Loucy (cell line): ENCODE measurements at regions not wholly inside any gene's neighbourhood (a gene's known extent, or its start where the extent isn't known, plus 50 kb on each side); places are given as distances from the start of the nearest gene placed in this dataset.

Source experiments
- H2AFZ ChIP-seq: fragments of 200-600 bp; sonication (generic); 2 replicates; pipeline ENCODE4 v1.6.0; 2016; ENCODE audit warnings: antibody characterized with exemption, mild to moderate bottlenecking, low read length, moderate library complexity
- H3F3A ChIP-seq: fragments of 200-600 bp; 2 replicates; pipeline ENCODE4 v1.6.0; 2016; ENCODE audit warnings: antibody characterized with exemption, low read depth, mild to moderate bottlenecking
- H3K27me3 ChIP-seq: fragments of 200-600 bp; sonication (generic); 2 replicates; pipeline ENCODE4 v1.6.1; 2014; ENCODE audit warnings: low read length, mild to moderate bottlenecking; ENCODE audit not compliant: insufficient read depth, poor library complexity, severe bottlenecking
- H3K36me3 ChIP-seq: fragments of 200-600 bp; sonication (generic); 2 replicates; pipeline ENCODE4 v1.6.1; 2016; ENCODE audit warnings: low read length; ENCODE audit not compliant: insufficient read depth
- H3K4me1 ChIP-seq: fragments of 200-600 bp; sonication (generic); 2 replicates; pipeline ENCODE4 v1.5.1; 2014; ENCODE audit warnings: low read length, mild to moderate bottlenecking; ENCODE audit not compliant: insufficient read depth, poor library complexity, severe bottlenecking
- H3K4me2 ChIP-seq: fragments of 200-600 bp; sonication (generic); 2 replicates; pipeline ENCODE4 v1.6.0; 2014; ENCODE audit warnings: antibody characterized with exemption, low read length, low read depth, mild to moderate bottlenecking; ENCODE audit not compliant: poor library complexity, severe bottlenecking
- H3K4me3 ChIP-seq: fragments of 200-600 bp; sonication (generic); 2 replicates; pipeline ENCODE4 v1.5.1; 2014; ENCODE audit warnings: low read length, mild to moderate bottlenecking, mixed read lengths; ENCODE audit not compliant: poor library complexity, severe bottlenecking
- H3K79me2 ChIP-seq: fragments of 200-600 bp; sonication (generic); 2 replicates; pipeline ENCODE4 v1.6.1; 2014; ENCODE audit warnings: low read length; ENCODE audit not compliant: insufficient read depth
- H3K9ac ChIP-seq: fragments of 200-600 bp; sonication (generic); 2 replicates; pipeline ENCODE4 v1.6.0; 2014; ENCODE audit warnings: mild to moderate bottlenecking, low read depth, low read length, moderate library complexity; ENCODE audit not compliant: poor library complexity, severe bottlenecking
- H3K9me2 ChIP-seq: fragments of 200-600 bp; sonication (generic); replicated peaks from 2 replicates; pipeline ENCODE4 v1.6.1; 2016; ENCODE audit warnings: low read depth, low read length, mixed read lengths
- H3K9me3 ChIP-seq: fragments of 200-600 bp; sonication (generic); 2 replicates; pipeline ENCODE4 v1.6.1; 2014; ENCODE audit warnings: mild to moderate bottlenecking, antibody characterized with exemption, low read length, low read depth; ENCODE audit not compliant: insufficient read depth
- H4K20me1 ChIP-seq: fragments of 200-600 bp; sonication (generic); 2 replicates; pipeline ENCODE4 v1.6.0; 2014; ENCODE audit warnings: antibody characterized with exemption, low read length, mild to moderate bottlenecking; ENCODE audit not compliant: insufficient read depth, poor library complexity, severe bottlenecking
- EZH2phosphoT487 ChIP-seq: fragments of 200-600 bp; IDR thresholded peaks from 2 replicates; pipeline ENCODE4 v1.6.1; 2018; ENCODE audit warnings: antibody characterized with exemption, mild to moderate bottlenecking, moderate library complexity, borderline replicate concordance
- TF ChIP-seq, protein P1 (sequence below): fragments of 200-600 bp; sonication (generic); conservative IDR thresholded peaks from 2 replicates; pipeline ENCODE4 v1.5.1; 2014; ENCODE audit warnings: mild to moderate bottlenecking, antibody characterized with exemption, low read length

DNA sequence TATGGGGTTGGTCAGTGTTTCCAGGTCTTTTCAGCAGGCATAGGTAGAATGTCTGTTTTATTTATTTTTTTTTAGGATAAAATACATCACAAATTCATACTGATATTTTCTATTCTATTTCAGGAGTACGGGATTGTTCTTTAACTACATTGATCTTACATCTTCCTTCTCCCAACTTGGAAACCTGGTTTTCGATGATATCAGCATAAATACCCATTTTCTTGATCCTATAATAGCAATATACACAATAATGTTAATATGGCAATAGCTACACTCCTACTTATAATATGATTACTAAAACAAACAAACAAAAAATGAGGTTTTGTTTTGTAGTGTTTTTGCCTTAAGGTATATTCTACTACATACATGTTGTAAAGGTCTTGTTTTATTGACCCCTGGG is 962.4 kb upstream of the GOT2 start:
- Histone ChIP-seq H3K4me2 (no peak overlapping the region), H3K9ac (no peak overlapping the region), H3K4me3 (no peak overlapping the region), H2AFZ (no peak overlapping the region), H3K79me2 (no peaks in the 10 kb centered on the region), H3K27me3 (no peaks in the 10 kb centered on the region), H3K36me3 (no peaks in the 10 kb centered on the region), H3K4me1 (no peaks in the 10 kb centered on the region), H3K9me2 (no peaks in the 10 kb centered on the region), H3F3A (no peaks in the 10 kb centered on the region), H3K9me3 (no peaks in the 10 kb centered on the region), H4K20me1 (no peaks in the 10 kb centered on the region)
- TF ChIP-seq EZH2phosphoT487: no peak
- TF ChIP-seq, protein P1, sequence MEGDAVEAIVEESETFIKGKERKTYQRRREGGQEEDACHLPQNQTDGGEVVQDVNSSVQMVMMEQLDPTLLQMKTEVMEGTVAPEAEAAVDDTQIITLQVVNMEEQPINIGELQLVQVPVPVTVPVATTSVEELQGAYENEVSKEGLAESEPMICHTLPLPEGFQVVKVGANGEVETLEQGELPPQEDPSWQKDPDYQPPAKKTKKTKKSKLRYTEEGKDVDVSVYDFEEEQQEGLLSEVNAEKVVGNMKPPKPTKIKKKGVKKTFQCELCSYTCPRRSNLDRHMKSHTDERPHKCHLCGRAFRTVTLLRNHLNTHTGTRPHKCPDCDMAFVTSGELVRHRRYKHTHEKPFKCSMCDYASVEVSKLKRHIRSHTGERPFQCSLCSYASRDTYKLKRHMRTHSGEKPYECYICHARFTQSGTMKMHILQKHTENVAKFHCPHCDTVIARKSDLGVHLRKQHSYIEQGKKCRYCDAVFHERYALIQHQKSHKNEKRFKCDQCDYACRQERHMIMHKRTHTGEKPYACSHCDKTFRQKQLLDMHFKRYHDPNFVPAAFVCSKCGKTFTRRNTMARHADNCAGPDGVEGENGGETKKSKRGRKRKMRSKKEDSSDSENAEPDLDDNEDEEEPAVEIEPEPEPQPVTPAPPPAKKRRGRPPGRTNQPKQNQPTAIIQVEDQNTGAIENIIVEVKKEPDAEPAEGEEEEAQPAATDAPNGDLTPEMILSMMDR: no peak

DNA sequence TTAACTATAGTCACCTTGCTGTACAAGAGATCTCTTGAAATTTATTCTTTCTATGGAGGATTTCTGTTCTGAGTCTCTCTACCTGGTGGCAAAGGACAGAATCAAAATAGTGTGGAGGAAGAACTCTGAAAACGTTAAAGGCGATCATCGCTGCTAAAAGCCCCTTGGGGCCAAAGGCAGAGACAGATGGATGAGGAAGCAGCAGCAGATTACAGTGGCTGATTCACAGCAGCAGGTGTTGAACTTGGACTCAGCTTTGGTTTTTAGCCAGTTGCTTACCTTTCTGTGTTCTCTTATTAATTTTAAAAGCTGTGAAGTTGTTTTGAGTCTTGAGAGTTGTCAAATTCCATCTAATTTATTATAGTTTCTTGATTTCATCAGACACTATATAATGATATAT is 956.1 kb upstream of the GOT2 start:
- Histone ChIP-seq H2AFZ (no peak overlapping the region), H3K4me2 (no peak overlapping the region), H3K4me1 (no peaks in the 10 kb centered on the region), H3K4me3 (no peak overlapping the region), H3K9me2 (no peaks in the 10 kb centered on the region), H3F3A (no peaks in the 10 kb centered on the region), H3K27me3 (no peaks in the 10 kb centered on the region), H4K20me1 (no peaks in the 10 kb centered on the region), H3K9me3 (0 out of 2 replicates have a peak, but pooled peaks cover 3% of the 10 kb centered on the region), H3K36me3 (no peaks in the 10 kb centered on the region), H3K9ac (no peak overlapping the region), H3K79me2 (no peaks in the 10 kb centered on the region)
- TF ChIP-seq, protein P1: no peak
- no peak for TF ChIP-seq EZH2phosphoT487

DNA sequence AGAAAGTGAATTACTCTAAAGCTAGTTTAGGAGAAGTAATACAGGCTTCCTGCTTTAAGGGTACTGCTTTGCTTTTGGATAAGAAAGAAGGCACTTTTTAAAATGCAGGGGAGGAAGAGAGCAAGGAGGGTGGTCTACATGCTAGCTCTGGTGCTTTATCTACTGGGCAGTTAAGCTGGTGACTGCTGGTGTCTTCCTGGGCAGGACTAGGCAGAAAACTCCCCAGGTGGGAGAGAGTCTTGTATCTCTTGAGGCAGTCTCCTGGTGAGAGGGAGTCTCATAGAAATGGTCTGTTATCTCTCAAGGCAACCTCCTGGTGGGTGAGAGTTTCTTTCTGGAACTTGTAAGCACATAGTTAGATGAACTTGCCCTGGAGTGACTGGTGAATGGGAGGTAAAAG is 953.9 kb upstream of the GOT2 start:
- Histone ChIP-seq H3K9me3 (0 out of 2 replicates have a peak, but pooled peaks cover 3% of the 10 kb centered on the region), H3K9ac (no peak overlapping the region), H4K20me1 (no peaks in the 10 kb centered on the region), H3K27me3 (no peaks in the 10 kb centered on the region), H3K4me3 (no peak overlapping the region), H3K9me2 (no peaks in the 10 kb centered on the region), H3K4me1 (no peaks in the 10 kb centered on the region), H3K4me2 (no peak overlapping the region), H3K79me2 (no peaks in the 10 kb centered on the region), H2AFZ (no peak overlapping the region), H3K36me3 (no peaks in the 10 kb centered on the region), H3F3A (no peaks in the 10 kb centered on the region)
- no peak for TF ChIP-seq EZH2phosphoT487
- TF ChIP-seq, protein P1: no peak
